Esophagus squamous epithelium (tissue), 4 donors: ENCODE measurements at regions not wholly inside any gene's neighbourhood (a gene's known extent, or its start where the extent isn't known, plus 50 kb on each side); places are given as distances from the start of the nearest gene placed in this dataset.

Experiments used
- CTCF ChIP-seq, 6 experiments: fragments of 450-650 bp in 4 of 6; fragments of 200-600 bp in 2 of 6; sonication (generic) in 2 of 6; IDR thresholded peaks; one replicate each; pipeline ENCODE4 v1.5.1; 2016 to 2019; ENCODE audit warnings: antibody characterized with exemption in 6 of 6, mild to moderate bottlenecking in 4 of 6, moderate library complexity in 4 of 6
- POLR2A ChIP-seq, 4 donors: fragments of 450-650 bp; IDR thresholded peaks; one replicate each; pipeline ENCODE4 v1.6.1; 2017; ENCODE audit warnings: antibody characterized with exemption in 4 of 4, mild to moderate bottlenecking in 4 of 4, moderate library complexity in 3 of 4

DNA sequence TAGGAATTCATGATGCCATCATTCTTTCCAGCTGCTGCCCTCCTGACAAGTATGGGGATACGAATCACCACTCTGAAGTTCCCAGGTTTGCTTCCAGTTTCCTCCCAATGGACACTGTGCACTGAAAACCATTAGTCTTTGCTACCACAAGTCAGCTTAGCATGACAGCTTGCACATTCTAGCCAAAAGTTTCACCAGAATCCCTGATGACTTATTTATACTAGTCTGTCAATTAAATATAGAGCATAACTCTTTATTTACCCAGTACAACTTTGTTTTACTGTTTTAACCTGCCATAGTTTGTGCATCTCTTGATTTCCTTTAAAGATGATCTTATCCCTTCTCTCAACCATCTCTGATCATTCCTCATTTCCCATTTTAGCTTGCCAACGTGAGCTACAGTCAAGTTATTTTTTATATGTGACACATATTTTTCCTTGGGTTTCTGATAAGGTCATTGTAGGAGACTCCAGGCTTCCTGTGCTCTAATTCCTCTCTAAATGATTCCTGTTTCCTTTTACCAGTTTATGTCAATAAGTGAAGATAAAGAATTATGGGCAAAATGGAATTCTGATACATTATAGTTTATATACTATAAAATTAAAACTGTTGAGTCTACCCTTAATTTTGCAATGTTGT, 167.5 kb upstream of the MEOX2 start:
- TF ChIP-seq CTCF (IDR thresholded peaks at IDR 0.05), result no peak
- TF ChIP-seq POLR2A (IDR thresholded peaks at IDR 0.05), result no peak
